ENCODE measurements at regions not wholly inside any gene's neighbourhood (a gene's known extent, or its start where the extent isn't known, plus 50 kb on each side); places are given as distances from the start of the nearest gene placed in this dataset.

DNA sequence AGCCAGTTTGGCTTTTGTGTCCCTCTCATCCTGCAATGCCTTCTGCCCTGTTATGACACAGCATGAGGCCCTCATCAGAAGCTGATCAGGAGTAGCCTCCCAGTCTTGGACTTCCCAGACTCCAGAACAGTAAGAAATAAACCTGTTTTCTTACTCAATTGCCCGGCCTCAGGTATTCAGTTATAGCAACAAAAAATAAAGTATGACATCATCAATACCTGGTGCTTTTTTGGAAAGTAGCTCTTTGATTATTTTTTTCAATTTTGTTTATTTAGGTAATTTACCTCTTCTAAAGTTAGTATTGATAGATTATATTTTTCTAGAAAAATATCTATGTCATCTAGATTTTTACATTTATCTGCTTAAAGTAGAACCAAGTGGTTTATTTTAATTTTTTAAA is 112.8 kb upstream of the CES5A start:
- TF ChIP-seq, protein P1, sequence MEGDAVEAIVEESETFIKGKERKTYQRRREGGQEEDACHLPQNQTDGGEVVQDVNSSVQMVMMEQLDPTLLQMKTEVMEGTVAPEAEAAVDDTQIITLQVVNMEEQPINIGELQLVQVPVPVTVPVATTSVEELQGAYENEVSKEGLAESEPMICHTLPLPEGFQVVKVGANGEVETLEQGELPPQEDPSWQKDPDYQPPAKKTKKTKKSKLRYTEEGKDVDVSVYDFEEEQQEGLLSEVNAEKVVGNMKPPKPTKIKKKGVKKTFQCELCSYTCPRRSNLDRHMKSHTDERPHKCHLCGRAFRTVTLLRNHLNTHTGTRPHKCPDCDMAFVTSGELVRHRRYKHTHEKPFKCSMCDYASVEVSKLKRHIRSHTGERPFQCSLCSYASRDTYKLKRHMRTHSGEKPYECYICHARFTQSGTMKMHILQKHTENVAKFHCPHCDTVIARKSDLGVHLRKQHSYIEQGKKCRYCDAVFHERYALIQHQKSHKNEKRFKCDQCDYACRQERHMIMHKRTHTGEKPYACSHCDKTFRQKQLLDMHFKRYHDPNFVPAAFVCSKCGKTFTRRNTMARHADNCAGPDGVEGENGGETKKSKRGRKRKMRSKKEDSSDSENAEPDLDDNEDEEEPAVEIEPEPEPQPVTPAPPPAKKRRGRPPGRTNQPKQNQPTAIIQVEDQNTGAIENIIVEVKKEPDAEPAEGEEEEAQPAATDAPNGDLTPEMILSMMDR (IDR thresholded peaks at IDR 0.05; ENCODE audit: extremely low read depth, missing control alignments): no peak
- no peak for DNase-seq (ENCODE audit: low spot score)

DNA sequence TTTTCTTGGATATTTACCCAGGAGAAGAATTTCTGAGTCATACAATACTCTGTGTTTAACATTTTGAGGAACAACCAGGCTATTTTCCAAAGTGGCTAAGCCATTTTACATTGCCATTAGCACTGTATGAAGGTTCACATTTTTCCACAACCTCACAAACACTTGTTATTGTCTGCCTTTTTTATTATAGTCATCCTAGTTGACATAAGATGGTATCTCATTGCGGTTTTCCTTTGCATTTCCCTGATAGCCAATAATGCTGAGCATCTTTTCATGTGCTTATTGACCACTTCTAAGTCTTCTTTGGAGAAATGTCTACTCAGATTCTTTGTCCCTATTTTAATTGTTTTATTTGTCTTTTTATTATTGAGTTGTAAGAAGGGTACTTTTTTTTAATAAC is 107.4 kb upstream of the CES5A start:
- DNase-seq (ENCODE audit: low spot score): no peak
- TF ChIP-seq, protein P1 (IDR thresholded peaks at IDR 0.05; ENCODE audit: extremely low read depth, missing control alignments): no peak

DNA sequence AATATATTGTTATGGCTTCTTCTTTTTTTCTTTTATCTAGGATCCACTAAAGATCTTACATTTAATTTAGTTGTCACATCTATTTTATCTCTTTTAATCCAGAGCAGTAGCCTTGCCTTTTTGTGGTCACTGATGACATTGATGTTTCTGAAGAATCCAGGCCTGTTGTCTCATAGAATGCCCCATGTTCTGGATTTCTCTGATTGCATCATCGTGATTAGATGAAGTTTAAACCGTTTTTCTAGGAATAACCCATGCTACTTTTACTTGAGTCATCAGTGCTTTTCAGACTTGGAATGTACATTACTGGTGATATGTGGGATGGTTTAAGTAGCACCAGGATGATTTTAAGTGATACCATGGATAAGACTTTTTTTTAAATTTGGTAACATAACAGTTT is 106.4 kb upstream of the CES5A start:
- TF ChIP-seq, protein P1 (IDR thresholded peaks at IDR 0.05; ENCODE audit: extremely low read depth, missing control alignments): no peak
- DNase-seq (ENCODE audit: low spot score): no peak

DNA sequence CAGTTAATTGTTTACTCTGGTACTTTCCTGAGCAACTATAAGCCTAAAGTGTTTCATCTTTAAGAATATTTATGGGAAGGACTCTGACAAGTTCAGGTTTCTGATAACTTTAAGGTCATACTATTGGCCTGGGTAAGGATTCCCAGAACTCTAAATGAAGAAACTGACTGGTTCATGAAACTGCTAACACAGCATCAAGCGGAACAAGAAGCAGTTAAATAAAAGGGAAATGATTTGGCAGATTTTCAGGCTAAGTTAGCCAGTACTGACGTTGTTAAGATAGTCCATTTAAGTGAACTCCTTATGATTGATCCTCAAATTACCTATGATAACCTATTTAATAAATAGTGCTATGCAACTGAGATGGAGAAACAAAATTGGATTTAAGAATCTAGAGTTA is 101.6 kb upstream of the CES5A start:
- TF ChIP-seq, protein P1 (IDR thresholded peaks at IDR 0.05; ENCODE audit: extremely low read depth, missing control alignments): no peak
- DNase-seq (ENCODE audit: low spot score): no peak

DNA sequence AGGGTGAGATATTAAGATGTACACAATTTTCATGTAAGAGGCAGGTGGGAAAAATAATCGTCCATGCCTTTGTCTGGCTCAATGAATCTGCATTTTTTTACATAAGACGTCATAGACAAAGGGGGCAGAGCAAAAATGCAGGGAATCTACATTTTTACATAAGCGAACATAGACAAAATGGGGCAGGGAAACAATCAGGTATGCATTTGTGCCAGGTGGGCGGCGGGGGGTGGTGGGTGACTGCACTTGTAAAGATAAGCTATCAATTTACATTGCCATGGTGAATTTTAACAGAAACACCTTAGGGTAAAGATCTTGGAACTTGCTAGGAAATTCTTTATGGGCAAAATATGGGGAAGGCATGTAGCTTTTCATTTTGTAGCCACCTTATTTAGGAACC is 96.3 kb upstream of the CES5A start:
- TF ChIP-seq, protein P1 (IDR thresholded peaks at IDR 0.05; ENCODE audit: extremely low read depth, missing control alignments): no peak

DNA sequence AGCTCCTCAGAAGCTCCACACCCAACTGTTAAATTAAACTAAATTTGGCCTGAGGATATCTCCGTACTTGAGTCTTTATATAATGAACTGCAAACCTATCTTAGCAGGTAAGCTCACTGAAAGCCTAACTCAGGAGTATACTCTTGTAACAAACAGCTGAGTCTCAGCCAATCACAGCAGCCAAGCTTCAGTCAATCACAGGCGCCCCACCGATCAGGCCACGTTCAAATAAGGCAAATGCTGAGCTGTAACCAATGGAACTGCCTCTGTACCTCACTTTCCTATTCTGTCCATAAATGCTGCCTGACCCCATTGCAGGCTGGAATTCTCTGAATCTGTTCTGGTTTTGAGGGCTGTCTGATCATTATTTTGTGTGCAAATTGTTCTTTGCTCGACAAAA is 93.0 kb upstream of the CES5A start:
- TF ChIP-seq, protein P1 (IDR thresholded peaks at IDR 0.05; ENCODE audit: extremely low read depth, missing control alignments): no peak
- DNase-seq (ENCODE audit: low spot score): no peak

More for the DNA sequence above, 96.3 kb upstream of the CES5A start:
- no peak for DNase-seq (ENCODE audit: low spot score)

DNA sequence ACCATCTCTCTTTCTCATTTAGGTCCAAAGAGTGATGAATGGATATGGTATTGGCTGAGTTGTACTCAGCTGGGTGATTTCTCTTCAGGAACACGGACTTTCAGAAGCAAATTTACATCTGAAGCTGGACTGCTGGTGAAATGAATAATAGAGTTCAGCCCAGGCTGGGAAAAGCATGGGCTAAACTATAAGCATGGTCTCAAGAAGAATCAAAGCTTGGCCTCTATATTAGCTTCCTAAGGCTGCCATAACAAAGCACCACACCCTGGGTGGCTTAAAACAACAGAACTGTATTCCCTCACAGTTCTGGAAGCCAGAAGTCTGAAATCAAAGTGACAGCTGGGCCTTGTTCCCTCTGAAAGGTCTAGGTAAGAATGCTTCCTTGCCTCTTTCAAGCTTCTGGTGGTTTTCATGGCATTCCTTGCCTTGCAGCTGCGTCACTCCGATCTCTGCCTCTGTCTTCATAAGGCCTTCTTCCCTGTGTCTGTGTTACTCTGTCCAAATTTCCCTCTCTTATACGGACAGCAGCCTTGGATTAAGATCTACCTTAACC is 89.8 kb upstream of the CES5A start:
- TF ChIP-seq, protein P1 (IDR thresholded peaks at IDR 0.05; ENCODE audit: extremely low read depth, missing control alignments): no peak
- DNase-seq (ENCODE audit: low spot score): no peak

Data from GM20000 (cell line).